Activated T-cell treated with anti-CD3 and anti-CD28 coated beads, Interleukin-2, amount 50 U/mL, for 48 hours (primary cell): ENCODE measurements at regions not wholly inside any gene's neighbourhood (a gene's known extent, or its start where the extent isn't known, plus 50 kb on each side); places are given as distances from the start of the nearest gene placed in this dataset.

Experiments used
- DNase-seq, 2 experiments: peaks; one replicate each; pipeline ENCODE4 v3.0.0-alpha.2; 2020

DNA sequence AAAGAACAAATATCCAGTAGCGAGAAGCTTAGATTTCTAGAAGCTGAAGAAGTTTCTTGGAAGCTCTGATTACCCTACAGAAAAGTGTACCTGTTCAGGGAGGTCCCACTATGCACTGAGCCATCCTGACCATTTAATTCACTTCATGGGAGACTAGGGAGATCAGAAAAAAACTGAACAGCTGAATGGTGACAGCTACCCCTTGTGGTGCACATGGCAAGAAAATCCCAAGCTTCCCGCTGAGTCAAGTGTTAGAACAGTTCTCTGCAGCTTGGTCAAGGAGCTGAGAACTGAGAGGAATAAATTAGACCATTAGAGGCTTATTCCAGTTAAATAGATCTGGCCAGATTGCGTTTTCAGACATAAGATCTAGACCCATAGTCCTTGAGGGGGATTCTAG is 197.2 kb upstream of the VEPH1 start:
- no peak for DNase-seq

DNA sequence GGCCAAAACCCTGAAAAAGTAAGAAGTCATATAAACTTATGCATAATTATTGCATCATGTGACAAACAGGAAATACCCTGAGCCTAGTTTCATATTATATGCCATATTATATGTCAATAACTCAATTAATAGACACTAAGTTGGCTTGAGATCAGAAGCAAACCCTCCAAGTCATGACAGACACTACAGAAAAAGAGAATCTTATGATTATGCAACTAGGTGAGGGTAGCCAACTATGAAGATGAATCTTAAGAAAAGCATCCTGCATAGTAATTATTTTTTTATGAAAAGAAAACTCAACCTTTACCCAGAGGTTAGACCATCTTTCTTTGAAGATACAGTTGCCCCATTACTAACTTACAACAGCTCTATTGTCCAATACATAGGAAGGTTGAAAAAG is 192.4 kb upstream of the VEPH1 start:
- no peak for DNase-seq

DNA sequence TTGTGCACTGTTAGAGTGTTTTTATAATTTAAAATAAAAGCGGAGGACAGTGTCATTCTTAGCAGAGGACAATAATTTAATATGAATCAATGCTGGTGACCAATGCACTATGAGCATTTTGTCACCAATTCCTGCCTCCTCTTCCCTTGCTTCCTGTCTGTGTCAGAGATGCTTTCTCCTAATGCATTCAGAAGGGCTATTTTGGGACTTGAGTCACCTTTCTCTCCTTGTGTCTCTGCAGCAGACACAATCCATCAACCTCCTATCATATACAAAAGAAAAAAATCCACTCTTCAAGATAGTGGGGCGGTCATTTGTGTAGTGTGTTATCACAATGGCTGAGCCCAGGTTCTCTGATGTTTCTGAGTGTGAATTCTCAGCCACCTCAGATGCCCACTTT is 191.9 kb upstream of the VEPH1 start:
- no peak for DNase-seq

DNA sequence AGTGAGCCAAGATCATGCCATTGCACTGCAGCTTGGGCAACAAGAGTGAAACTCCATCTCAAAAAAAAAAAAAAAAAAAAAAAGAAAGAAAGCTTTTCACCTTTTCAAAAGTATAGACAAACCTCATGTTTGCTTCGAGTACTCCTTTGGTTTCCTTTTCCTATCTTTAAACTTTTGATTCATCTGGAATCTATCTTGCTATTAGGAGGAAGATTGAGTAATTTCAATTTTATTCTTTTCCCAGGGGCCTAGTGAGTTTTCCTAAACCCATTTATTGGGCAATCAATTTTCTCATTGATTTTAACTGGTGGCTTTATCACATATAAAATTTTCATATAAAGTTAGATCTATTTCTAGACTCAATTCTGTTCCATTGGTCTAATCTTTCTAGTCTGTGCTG is 190.5 kb upstream of the VEPH1 start:
- no peak for DNase-seq

DNA sequence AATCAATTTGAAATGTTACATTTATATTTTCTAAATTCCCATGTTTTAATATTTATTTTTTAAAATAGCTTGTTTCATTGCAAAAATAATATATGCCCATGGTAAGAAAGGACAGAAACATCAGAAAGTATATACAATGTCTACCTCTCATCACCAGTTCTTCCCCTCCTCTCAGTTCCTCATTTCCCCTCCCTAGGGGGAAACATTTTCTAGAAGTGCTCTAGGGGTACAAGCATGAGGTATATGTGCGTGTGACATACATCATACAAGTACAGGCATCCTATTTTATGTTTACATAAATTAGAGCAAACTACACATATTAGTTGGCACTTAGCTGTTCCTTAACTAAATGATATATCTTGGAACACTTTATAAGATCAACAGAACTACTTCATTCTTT is 189.3 kb upstream of the VEPH1 start:
- no peak for DNase-seq

DNA sequence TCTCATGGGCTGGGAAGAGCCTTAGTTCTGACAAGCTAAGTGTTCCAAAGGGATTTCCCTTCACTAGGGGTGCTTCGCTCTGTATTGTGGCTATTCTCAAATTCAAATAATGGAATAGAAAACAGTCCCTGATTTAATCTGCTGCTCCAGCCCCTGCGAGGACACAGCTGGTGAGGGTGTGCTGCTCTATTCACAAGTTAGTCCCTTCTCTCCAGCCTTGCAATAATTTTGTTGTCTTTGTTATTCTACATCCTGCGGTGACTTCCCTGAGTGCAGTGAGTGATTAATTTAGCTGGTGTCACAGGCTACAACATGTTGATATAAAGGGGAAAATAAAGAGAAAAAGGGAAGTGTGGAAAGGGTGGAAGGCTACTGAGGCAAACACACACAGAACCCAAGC is 180.5 kb upstream of the VEPH1 start:
- no peak for DNase-seq

DNA sequence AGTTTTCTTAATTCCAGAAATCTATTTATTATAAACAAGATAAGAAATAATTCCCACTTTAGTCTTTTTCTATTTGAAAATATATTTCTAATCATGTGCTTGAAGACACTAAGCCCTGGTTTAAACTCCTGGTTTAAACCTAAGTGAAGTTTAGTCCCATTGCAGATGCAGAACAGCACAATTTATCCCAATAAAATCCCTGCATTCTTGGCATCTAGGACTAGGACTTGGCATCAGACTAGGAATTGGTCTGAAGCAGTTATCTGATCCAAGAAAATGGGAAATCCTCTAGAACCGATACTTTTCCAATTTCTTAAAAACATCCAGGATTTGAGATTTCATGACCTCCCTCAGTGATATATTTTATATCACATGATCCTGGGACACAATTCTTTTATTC is 168.8 kb upstream of the VEPH1 start:
- DNase-seq: no peak

DNA sequence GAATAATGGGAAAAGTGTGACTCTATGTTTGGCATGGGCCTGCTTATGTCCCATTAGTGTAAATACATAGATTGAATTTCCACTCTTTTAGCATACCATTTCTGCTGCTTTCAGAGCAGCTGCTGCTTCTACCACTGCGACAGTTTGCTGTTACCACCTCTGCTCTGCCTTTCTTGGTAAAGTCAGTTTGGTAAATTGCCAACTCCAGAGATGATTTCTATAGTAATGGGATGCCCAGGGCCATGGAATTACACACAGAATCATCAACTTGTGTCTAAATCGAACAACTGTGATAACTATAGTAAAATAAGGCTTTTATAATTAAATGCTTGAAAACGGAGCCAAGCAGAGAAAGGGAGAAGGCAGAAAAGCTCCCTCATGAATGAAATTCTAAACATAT is 168.4 kb upstream of the VEPH1 start:
- no peak for DNase-seq

DNA sequence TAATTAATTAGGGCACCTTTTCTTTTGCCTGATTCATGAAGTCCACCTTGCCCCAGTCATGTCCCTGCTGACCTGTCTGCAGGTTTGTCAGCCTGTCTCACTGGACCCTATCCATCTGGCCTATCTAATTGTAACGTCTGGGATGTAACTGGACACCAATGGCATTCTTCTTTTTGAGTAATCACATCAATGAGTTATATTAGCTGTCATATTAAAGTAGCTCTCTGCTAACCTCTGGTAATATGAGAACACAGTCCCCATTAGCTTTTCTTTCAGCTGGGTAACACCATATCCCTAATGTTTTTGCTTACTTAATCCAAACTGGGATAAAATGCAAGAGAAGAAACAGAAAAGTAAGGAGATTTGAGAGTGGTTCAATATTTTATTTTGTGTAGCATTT is 166.2 kb upstream of the VEPH1 start:
- no peak for DNase-seq

DNA sequence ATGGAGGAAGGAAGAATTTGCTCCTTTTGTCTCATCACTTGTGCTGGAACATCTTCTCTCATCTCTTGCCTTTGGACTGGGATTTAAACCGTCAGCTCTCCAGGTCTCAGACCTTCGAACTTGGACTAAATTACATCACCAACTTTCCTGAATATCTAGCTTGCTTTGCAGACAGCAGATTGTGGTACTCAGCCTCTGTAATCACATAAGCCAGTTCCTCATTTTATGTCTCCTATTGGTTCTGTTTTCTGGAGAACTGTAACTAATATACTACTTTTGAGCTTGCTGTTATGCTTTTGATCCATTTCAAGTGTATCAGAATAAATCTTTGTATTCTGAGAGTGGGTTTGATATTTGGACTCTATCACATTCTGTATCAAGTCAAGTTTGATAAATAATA is 164.3 kb upstream of the VEPH1 start:
- no peak for DNase-seq

DNA sequence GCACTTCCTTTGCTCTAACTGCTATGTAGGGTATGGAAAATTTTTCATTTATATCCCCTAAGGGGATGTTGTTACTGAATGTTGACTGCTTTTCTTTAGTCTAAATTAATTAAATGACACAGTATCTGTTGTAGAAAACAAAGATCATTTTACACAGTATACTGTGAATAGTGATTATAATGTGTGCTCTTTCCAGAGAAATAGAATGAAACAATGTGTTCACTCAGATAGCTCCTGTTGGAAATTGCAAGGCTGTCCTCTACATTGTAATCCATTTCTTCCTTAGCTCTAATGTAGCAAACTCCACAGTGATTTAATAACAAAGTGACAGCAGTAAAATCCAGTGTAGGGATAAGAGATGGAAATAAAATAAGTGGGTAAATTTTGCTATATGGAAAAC is 159.0 kb upstream of the VEPH1 start:
- DNase-seq: no peak

DNA sequence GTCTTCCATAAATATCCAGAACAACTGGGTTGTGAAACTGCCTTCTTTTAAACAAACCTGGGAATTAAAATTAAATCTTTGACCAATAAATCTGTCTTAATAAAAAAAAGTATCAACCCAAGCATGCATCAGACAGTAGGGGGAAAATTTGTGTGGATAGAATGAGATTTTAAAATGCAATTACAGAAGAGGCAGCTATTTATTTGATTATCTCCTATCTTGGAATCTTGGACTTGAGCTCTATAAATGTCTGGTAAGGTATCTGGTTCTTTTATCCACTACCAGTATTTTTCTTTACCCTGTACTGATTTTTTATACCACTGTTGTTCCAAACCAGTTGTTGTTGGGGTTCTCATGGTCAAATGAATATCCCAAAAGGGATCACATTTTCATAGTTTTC is 157.6 kb upstream of the VEPH1 start:
- DNase-seq: no peak

DNA sequence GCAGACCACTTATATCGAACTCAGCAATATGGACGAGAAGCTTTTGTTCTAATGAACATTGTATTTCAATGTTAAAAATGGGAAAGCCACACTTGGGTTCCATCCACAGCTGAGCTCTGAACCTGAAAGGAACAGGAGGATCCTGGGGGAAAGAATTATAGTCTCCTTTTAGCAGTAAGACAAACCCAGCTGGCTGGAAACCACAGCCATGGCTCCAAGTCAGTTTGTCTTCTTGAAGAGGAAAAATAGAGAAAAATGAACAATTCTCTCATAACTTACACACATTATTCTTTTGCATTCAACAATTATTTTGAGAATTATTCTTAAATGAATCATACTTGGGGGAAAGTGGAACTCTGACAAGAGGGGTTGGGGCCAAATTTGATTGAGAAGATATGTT is 149.2 kb upstream of the VEPH1 start:
- DNase-seq: no peak

DNA sequence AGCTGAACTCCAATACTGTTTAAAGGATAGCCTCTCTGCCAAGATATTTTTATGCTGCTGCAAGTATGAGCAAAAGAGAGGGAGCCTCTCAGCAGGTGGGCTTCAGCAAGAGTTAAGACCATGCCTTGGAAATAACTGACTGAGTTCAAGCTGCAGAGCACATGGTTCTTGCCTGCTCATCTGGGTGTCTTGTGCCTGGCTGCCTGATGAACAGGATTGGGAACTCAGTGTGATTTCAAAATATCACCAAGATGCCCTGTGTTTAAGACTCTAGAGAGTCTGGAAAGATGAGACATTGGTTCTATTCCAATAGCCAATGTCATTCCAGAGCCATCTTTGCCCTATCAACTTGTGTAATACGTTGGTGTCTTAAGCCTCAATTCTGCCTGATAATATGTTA is 147.5 kb upstream of the VEPH1 start:
- DNase-seq: no peak

DNA sequence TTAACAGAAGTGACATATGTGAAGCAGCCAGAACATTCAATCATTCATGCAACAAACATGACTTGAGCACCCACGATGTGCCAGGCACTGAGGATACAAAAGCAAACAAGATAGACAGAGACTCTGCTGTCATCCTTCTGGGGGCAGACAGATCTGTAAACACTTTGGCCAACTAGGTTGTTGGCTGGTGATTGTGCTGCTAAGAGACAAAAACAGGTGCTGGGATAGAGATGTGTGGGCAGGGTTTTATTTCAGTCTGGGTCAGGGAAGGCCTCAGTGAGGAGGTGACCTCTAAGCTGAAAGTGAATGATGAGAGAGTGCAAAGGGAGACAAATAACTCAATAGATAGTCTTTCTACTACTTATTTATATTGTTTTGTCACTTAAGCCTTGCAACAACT is 147.0 kb upstream of the VEPH1 start:
- DNase-seq: no peak

DNA sequence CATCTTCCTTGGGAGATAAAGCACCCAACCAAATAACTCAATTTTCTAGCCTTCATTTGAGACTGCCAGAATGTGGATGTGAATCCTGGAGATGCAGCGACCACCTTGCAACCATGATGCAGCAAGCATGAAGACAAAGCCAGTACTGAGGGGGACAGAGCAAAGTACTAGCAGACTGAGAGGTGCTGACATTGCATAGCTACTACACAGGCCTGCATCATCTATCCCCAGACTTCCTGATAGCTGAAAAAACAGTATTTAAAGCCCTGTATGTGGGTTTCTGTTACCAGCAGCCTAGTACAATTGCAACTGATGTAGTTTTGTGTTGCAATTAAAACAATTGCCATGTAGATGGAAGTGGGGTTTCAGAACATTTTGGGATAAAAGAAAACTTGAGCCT is 146.3 kb upstream of the VEPH1 start:
- no peak for DNase-seq

DNA sequence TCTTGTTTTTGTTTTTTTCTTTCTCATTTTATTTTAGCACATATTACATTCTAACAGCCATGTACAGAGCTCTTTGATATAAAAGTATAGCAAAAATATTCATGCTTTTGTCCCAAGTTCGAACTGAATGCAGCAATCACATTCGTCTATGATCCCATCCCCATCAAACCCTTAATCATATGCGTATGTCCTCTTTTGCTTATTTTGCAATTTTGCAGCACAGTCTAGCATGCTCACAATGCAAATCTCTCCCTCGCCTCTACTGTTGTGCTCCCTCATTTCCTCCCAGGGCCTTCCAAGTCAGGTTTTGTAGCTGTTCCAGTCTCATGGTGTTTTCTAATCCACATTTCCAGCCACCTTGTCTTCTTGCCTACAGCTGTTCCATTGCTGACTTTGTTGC is 144.6 kb upstream of the VEPH1 start:
- DNase-seq: no peak

DNA sequence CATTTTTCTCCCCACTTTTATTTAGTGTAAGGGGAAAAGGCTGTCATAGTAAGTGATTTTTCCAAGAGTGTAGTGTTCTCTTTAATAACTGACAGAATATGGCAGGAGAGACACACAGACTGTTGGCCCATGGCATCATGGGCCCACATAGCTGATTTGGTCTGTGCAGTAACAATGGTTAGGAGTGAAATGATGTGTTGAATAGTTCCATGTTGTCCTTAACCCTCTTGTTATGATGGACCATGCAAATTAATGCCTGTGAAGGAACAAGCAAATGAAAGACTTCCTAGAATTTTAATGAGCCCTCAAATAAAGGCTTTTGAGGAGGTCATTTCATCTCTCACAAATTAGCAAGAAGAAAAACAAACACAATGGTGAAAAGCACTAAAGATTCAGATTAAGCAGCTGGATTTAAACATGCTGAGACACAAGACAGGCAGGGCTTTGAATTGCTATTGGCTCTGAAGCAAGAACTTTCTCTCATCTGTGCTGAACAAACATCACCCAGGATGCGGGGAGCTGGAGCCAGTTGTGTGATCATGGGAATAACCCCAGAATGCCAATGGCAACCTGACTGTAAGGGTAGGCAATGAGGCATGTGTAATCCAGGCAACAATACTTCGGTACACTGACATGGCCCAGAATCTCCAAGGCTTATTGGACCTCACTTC is 136.7 kb upstream of the VEPH1 start:
- no peak for DNase-seq

DNA sequence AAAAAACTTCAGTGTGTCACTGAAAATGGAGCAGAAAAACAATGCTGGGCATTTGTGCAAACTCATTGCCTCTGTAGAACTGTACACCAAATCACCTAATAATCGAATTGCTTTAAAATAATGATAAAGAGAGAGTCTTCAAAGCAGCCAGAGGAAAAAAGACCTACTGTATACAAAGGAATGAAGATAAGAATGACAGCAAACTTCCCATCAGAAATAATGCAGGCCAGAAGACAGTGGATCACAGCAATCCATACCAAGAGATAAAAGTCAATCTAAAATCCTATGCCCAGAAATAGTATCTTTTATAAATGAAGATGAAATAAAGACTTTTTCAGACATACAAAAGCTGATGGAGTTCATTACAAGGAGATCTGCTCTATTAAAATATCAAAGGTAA is 134.7 kb upstream of the VEPH1 start:
- DNase-seq: no peak

DNA sequence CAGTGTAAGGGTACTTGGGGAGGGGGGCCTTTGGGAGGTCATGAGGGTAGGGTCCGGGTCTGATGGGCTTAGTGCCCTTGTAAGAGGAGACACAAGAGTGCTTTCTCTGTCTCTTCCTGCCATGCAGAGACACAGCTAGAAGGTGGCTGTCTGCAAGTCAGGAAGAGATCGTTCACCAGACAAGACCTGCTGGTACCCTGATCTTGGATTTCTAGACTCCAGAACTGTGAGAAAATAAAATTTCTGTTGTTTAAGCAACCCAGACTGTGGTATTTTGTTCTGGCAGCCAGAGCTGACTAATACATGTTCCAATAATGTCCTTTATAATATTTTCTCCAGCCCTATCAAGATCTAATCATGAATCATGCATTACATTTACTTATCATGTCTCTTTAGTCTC is 130.0 kb upstream of the VEPH1 start:
- no peak for DNase-seq

DNA sequence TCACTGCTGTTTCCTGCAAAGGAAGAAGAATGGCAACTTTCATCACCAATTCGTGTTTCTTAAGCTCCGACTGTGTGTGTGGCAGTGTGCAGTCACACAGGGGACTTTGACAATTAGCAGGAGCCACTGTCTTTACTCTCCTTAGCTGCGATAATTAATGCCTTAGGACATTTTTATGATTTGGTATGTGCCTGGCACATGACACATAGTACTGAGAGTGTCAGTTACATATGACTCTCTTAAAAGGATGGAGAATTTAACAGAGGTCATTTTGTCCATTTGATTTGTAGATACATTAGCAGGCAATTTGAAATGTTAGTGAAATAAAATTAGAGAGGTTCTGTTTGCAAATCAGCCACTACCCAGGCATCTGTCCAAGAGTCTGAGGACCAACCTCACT is 128.9 kb upstream of the VEPH1 start:
- no peak for DNase-seq

DNA sequence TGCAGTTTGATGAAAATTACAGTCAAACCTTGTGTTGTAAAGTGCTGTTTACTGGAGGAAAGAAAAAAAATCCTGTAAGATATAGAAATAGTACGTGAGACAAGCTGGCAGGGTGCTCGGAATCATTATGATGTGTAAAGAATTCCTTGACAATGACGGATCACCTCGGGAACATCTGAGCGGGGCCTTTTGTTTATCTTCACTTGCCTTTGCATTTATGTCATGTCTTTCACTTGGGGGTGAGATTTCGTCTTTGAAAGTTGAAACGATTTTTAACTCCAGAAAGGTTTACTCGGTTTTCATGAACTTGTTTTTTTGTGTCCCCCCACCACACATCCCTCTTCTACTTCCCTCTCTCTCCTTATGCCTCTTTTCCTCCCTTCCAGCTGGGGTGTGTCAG is 128.3 kb upstream of the VEPH1 start:
- DNase-seq: no peak

DNA sequence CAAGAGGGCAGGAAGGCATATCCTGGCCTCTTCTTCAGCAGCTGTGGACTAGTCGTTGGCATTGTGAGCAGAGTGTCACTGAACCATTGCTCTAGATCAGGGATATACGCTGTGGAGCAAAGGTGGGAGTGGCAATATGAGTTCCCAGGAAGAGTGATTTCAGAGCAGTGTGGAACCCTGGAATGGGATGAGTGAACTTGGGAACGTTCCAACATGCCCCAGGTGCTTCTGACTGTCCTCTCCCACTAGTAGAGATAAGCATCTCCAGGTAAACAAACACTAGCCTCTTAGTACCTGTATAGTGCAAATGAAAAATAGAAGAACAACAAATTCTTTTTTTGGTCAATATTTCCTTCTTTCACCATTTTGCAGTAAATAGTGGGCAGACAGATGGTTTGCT is 123.6 kb upstream of the VEPH1 start:
- no peak for DNase-seq

DNA sequence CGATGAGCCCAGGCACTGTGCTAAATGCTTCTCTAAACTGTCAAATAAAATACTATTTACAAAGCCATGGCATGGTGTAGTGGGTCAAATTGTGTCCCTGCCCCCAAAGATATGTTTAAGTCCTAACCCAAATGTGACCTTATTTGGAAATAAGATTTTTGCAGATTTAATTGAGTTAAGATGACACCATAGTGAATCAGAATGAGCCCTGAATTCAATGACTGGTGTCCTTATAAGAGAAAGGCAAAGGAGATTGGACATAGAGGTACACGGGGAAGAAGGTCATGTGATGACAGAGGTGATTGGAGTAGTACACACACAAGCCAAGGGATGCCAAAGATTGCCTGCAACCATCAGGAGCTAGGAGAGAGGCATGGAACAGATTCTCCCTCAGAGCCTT is 121.6 kb upstream of the VEPH1 start:
- DNase-seq: no peak

DNA sequence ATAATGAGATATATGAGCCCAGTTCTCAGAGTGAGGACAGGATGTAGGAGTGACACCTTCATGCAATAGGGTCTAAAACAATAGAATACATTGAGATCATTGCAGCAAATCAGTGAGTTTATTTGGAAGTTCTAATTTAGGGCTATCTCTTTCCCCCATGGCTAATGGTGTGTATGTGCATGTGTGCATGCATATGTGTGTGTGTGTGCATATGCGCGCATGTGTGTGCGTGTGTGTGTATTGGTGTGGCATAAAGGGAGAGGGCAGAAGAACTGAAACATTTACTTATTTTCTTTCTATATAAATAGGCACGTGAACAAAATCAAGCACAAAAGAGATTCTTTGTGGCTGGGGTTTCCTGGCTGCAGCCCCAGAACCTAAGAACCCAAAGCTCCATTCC is 115.7 kb upstream of the VEPH1 start:
- DNase-seq: no peak
